ENCODE measurements at regions not wholly inside any gene's neighbourhood (a gene's known extent, or its start where the extent isn't known, plus 50 kb on each side); places are given as distances from the start of the nearest gene placed in this dataset.

DNA sequence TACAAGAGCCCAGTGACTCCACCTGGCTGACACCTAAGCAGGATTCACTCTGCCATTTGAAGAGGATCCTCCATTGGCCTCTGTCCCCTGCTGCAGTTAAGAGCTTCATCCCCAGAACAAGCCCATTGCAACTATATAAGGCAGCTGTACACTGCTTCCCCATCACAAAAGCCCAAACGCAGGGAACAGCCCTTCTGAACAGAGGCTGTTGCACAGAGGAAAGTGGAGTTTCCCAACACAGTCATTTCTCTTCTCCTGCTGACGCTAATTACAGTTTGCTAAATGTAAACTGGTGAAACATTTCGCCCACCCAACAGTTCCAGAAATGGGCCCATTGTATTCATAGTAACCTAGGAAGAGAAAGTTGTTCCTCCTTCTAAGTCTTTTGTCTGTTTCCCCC is 455.8 kb upstream of the DAB1 start:
- DNase-seq (ENCODE audit: low read depth) = no peak
- TF ChIP-seq, protein P1, sequence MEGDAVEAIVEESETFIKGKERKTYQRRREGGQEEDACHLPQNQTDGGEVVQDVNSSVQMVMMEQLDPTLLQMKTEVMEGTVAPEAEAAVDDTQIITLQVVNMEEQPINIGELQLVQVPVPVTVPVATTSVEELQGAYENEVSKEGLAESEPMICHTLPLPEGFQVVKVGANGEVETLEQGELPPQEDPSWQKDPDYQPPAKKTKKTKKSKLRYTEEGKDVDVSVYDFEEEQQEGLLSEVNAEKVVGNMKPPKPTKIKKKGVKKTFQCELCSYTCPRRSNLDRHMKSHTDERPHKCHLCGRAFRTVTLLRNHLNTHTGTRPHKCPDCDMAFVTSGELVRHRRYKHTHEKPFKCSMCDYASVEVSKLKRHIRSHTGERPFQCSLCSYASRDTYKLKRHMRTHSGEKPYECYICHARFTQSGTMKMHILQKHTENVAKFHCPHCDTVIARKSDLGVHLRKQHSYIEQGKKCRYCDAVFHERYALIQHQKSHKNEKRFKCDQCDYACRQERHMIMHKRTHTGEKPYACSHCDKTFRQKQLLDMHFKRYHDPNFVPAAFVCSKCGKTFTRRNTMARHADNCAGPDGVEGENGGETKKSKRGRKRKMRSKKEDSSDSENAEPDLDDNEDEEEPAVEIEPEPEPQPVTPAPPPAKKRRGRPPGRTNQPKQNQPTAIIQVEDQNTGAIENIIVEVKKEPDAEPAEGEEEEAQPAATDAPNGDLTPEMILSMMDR (conservative IDR thresholded peaks at IDR 0.05; ENCODE audit: low read depth, low read length) = no peak
- no peak overlapping the region for H3K4me3 ChIP-seq (ENCODE audit: low read length)

DNA sequence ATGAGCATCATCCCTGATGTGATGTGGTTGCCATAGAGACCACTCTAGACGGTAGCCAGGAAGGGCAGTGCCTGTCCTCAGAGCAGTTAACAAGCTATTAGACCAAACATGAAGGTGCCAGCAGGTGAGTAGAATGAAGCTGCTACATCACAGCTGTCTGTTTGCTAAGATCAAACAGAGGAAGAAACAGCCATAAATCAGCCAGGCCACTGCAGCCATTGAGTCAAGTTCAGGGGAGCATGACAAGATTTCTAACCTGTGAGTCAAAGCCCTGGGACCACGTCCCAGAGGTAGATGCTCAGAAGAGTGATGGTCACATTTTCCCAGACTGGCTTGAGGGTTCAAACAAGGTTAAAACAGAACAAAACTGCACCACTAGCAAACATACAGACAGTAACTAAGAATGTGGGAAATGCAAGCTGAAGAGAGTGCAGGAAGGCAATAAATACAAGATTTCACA is 450.6 kb upstream of the DAB1 start:
- TF ChIP-seq, protein P1 (conservative IDR thresholded peaks at IDR 0.05; ENCODE audit: low read depth, low read length) = no peak
- no peak overlapping the region for H3K4me3 ChIP-seq (ENCODE audit: low read length)
- DNase-seq (ENCODE audit: low read depth) = no peak

DNA sequence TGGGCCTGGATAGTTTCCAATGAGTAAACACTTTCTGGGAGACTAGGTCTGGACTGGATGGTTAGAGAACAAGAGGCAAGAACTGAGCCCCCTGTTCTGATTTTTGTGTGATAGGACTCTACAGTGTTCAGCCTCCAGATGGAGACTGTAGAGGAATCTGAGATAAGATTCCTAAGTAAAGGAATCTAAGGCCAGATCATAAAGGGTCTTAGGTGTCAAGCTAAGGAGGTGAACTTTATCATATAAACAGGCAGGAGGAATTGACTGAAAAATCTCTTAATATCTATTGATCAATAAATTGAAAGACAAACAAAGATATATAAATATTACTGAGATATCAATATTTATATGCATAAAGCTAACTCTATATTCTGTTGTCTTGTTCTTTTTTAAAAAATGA is 449.1 kb upstream of the DAB1 start:
- DNase-seq (ENCODE audit: low read depth) = no peak
- H3K4me3 ChIP-seq (ENCODE audit: low read length) = no peak overlapping the region
- TF ChIP-seq, protein P1 (conservative IDR thresholded peaks at IDR 0.05; ENCODE audit: low read depth, low read length) = no peak

GRCh38 chr1:57868908-57869307 is 445.0 kb upstream of the DAB1 start:
- no peak for DNase-seq (ENCODE audit: low read depth)
- H3K4me3 ChIP-seq (ENCODE audit: low read length) = no peak overlapping the region
- TF ChIP-seq, protein P1 (conservative IDR thresholded peaks at IDR 0.05; ENCODE audit: low read depth, low read length) = no peak

GRCh38 chr1:57868239-57868638 is 444.4 kb upstream of the DAB1 start:
- no peak for DNase-seq (ENCODE audit: low read depth)
- no peak overlapping the region for H3K4me3 ChIP-seq (ENCODE audit: low read length)
- TF ChIP-seq, protein P1 (conservative IDR thresholded peaks at IDR 0.05; ENCODE audit: low read depth, low read length) = no peak

DNA sequence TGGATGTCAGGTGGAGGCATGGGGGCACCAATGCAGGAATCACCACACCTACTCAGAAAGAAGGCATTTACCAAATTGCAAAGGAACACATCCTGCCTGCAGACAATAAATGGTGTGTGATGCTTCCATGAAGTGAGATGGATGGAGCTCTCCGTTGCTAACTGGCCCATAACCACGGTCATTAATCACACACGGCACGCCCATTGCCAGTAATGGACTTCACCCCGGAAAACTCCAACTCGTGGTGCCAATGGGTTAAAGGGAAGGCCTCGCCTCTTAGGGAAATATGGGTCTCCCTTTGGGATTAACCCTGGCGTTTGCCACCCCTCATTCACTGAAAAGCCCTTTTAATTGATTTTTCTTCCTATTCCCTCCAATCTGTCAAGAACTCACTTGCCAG is 443.1 kb upstream of the DAB1 start:
- TF ChIP-seq, protein P1 (conservative IDR thresholded peaks at IDR 0.05; ENCODE audit: low read depth, low read length) = no peak
- no peak for DNase-seq (ENCODE audit: low read depth)
- H3K4me3 ChIP-seq (ENCODE audit: low read length) = no peak overlapping the region

GRCh38 chr1:57860931-57861565 is 437.2 kb upstream of the DAB1 start:
- no peak for DNase-seq (ENCODE audit: low read depth)
- H3K4me3 ChIP-seq (ENCODE audit: low read length) = no peak overlapping the region
- TF ChIP-seq, protein P1 (conservative IDR thresholded peaks at IDR 0.05; ENCODE audit: low read depth, low read length) = no peak

All from retinal pigment epithelial cell (primary cell).